OCI-LY1 (cell line): ENCODE measurements at regions not wholly inside any gene's neighbourhood (a gene's known extent, or its start where the extent isn't known, plus 50 kb on each side); places are given as distances from the start of the nearest gene placed in this dataset.

Source experiments
- H2AFZ ChIP-seq: fragments of 200-600 bp; sonication (generic), shearing (Covaris generic); 2 replicates; pipeline ENCODE4 v1.6.0; 2014; ENCODE audit warnings: antibody characterized with exemption, mild to moderate bottlenecking, low read length
- H3F3A ChIP-seq: fragments of 200-600 bp; sonication (generic), shearing (Covaris generic); 2 replicates; pipeline ENCODE4 v1.6.0; 2014; ENCODE audit warnings: mild to moderate bottlenecking, antibody characterized with exemption, low read length, moderate library complexity; ENCODE audit not compliant: insufficient read depth
- H3K27ac ChIP-seq: fragments of 200-600 bp; sonication (generic); 2 replicates; pipeline ENCODE4 v1.5.1; 2014; ENCODE audit warnings: low read length, mixed run types, mild to moderate bottlenecking, low read depth; ENCODE audit not compliant: poor library complexity, severe bottlenecking
- H3K27me3 ChIP-seq: fragments of 200-600 bp; sonication (generic); 2 replicates; pipeline ENCODE4 v1.6.0; 2014; ENCODE audit warnings: antibody characterized with exemption, mild to moderate bottlenecking, low read length, moderate library complexity; ENCODE audit not compliant: insufficient read depth
- H3K36me3 ChIP-seq: fragments of 200-600 bp; sonication (generic); 2 replicates; pipeline ENCODE4 v1.6.1; 2014; ENCODE audit warnings: mild to moderate bottlenecking, antibody characterized with exemption, low read length, moderate library complexity, mixed read lengths; ENCODE audit not compliant: insufficient read depth
- H3K4me1 ChIP-seq: fragments of 200-600 bp; sonication (generic); 2 replicates; pipeline ENCODE4 v1.5.1; 2014; ENCODE audit warnings: mild to moderate bottlenecking, low read length, moderate library complexity; ENCODE audit not compliant: insufficient read depth, severe bottlenecking
- H3K4me2 ChIP-seq: fragments of 200-600 bp; sonication (generic), shearing (Covaris generic); 2 replicates; pipeline ENCODE4 v1.6.1; 2014; ENCODE audit warnings: low read length
- H3K4me3 ChIP-seq: fragments of 200-600 bp; sonication (generic); 2 replicates; pipeline ENCODE4 v1.5.1; 2014; ENCODE audit warnings: low read length, low read depth, mild to moderate bottlenecking, mixed read lengths; ENCODE audit not compliant: poor library complexity, severe bottlenecking
- H3K79me2 ChIP-seq: fragments of 200-600 bp; shearing (Covaris generic); 2 replicates; pipeline ENCODE4 v1.6.1; 2016; ENCODE audit warnings: mixed run types, low read length, mixed read lengths; ENCODE audit not compliant: insufficient read depth
- H3K9ac ChIP-seq: fragments of 200-600 bp; sonication (generic), shearing (Covaris generic); 2 replicates; pipeline ENCODE4 v1.6.1; 2014; ENCODE audit warnings: mild to moderate bottlenecking, low read length, mixed read lengths
- H3K9me2 ChIP-seq: fragments of 200-600 bp; sonication (generic), shearing (Covaris generic); 2 replicates; pipeline ENCODE4 v1.6.1; 2014; ENCODE audit warnings: low read depth, mild to moderate bottlenecking, low read length, mixed read lengths
- H3K9me3 ChIP-seq: fragments of 200-600 bp; shearing (Covaris generic); 2 replicates; pipeline ENCODE4 v1.6.1; 2014; ENCODE audit warnings: low read length, mixed read lengths
- H4K20me1 ChIP-seq: fragments of 200-600 bp; sonication (generic), shearing (Covaris generic); 2 replicates; pipeline ENCODE4 v1.6.0; 2016; ENCODE audit warnings: mild to moderate bottlenecking, low read length; ENCODE audit not compliant: insufficient read depth
- CTCF ChIP-seq: fragments of 200-600 bp; sonication (generic), shearing (Covaris generic); IDR thresholded peaks from 2 replicates; pipeline ENCODE4 v1.5.1; 2017; ENCODE audit warnings: mild to moderate bottlenecking, antibody characterized with exemption, low read length, moderate library complexity, mixed read lengths
- EZH2 ChIP-seq: fragments of 200-600 bp; sonication (generic), shearing (Covaris generic); IDR thresholded peaks from 2 replicates; pipeline ENCODE4 v1.8.0; 2017; ENCODE audit warnings: borderline replicate concordance, mixed run types, mild to moderate bottlenecking, antibody characterized with exemption, low read length, moderate library complexity, mixed read lengths

GRCh38 chr14:98536256-98536655 lies 735.7 kb downstream of the BCL11B start:
- Histone ChIP-seq H3K4me3 (no peak overlapping the region), H3K4me1 (no peaks in the 10 kb centered on the region), H3K79me2 (no peaks in the 10 kb centered on the region), H3K27ac (no peak overlapping the region), H3K36me3 (no peaks in the 10 kb centered on the region), H3K27me3 (no peaks in the 10 kb centered on the region), H4K20me1 (no peaks in the 10 kb centered on the region), H2AFZ (no peak overlapping the region), H3K4me2 (no peak overlapping the region), H3K9ac (no peak overlapping the region), H3K9me2 (no peaks in the 10 kb centered on the region), H3F3A (no peaks in the 10 kb centered on the region), H3K9me3 (no peaks in the 10 kb centered on the region)
- TF ChIP-seq EZH2 (no peak), CTCF (no peak)

DNA sequence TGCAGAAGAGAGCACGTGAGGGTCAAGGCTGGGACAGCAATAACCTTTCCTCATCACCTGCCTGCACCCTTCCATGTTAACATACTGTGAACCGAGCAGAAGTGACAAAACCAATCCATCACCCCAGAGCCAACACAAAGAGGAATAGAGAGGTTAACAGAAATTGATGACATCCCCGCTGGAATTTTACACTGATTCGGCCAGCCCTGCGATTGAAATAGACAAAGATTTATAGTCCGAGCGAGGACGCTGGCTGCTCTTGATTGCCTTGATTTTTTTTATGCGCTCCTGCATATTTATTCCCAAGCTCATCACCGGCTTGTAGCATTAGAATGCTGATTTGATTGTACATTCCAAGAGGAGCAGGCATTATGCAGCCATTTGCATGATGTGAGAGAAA lies 729.7 kb downstream of the BCL11B start:
- no peaks in the 10 kb centered on the region for H3K36me3 ChIP-seq
- H3K4me1 ChIP-seq = no peaks in the 10 kb centered on the region
- no peaks in the 10 kb centered on the region for H3K79me2 ChIP-seq
- H2AFZ ChIP-seq = no peak overlapping the region
- H3F3A ChIP-seq = no peaks in the 10 kb centered on the region
- H4K20me1 ChIP-seq = no peaks in the 10 kb centered on the region
- H3K9ac ChIP-seq = no peak overlapping the region
- H3K4me3 ChIP-seq = no peak overlapping the region
- TF ChIP-seq EZH2 (no peak), CTCF (no peak)
- no peak overlapping the region for H3K4me2 ChIP-seq
- no peak overlapping the region for H3K27ac ChIP-seq
- H3K27me3 ChIP-seq = no peaks in the 10 kb centered on the region
- H3K9me2 ChIP-seq = no peaks in the 10 kb centered on the region
- no peaks in the 10 kb centered on the region for H3K9me3 ChIP-seq

GRCh38 chr14:98543074-98543473 lies 728.9 kb downstream of the BCL11B start:
- TF ChIP-seq EZH2 (no peak), CTCF (no peak)
- Histone ChIP-seq H3F3A (no peaks in the 10 kb centered on the region), H3K27ac (no peak overlapping the region), H4K20me1 (no peaks in the 10 kb centered on the region), H3K27me3 (no peaks in the 10 kb centered on the region), H3K4me1 (no peaks in the 10 kb centered on the region), H3K4me2 (no peak overlapping the region), H3K9me3 (no peaks in the 10 kb centered on the region), H3K4me3 (no peak overlapping the region), H2AFZ (no peak overlapping the region), H3K36me3 (no peaks in the 10 kb centered on the region), H3K9ac (no peak overlapping the region), H3K9me2 (no peaks in the 10 kb centered on the region), H3K79me2 (no peaks in the 10 kb centered on the region)
